Type B pancreatic cell (in vitro differentiated cells): ENCODE measurements at regions not wholly inside any gene's neighbourhood (a gene's known extent, or its start where the extent isn't known, plus 50 kb on each side); places are given as distances from the start of the nearest gene placed in this dataset.
"Not testable (repeated sequence)": the region's sequence is repeated elsewhere in the genome, so short reads cannot be mapped to it uniquely, and the experiment has no call there.

ENCODE experiments used
- DNase-seq: peaks from one replicate; pipeline ENCODE4 v3.0.0; 2021; ENCODE audit warnings: mixed read lengths; ENCODE audit not compliant: unreplicated experiment; ENCODE audit errors: extremely low spot score
- H3K27ac Mint-ChIP-seq: 2 replicates; pipeline ENCODE4 v1.8.0; 2021; ENCODE audit warnings: mild to moderate bottlenecking, mixed read lengths
- H3K27me3 Mint-ChIP-seq: 2 replicates; pipeline ENCODE4 v1.8.0; 2021; ENCODE audit warnings: mixed read lengths
- H3K36me3 Mint-ChIP-seq: 2 replicates; pipeline ENCODE4 v1.8.0; 2021; ENCODE audit warnings: mixed read lengths
- H3K4me1 Mint-ChIP-seq: one replicate; pipeline ENCODE4 v1.8.0; 2021; ENCODE audit warnings: mixed read lengths; ENCODE audit not compliant: unreplicated experiment
- H3K4me3 Mint-ChIP-seq: 2 replicates; pipeline ENCODE4 v1.8.0; 2021; ENCODE audit warnings: mild to moderate bottlenecking, mixed read lengths
- H3K9me3 Mint-ChIP-seq: 2 replicates; pipeline ENCODE4 v1.8.0; 2021; ENCODE audit warnings: mixed read lengths
- CTCF ChIP-seq: fragments of 200-600 bp; sonication (generic); conservative IDR thresholded peaks from 2 replicates; pipeline ENCODE4 v1.5.0; 2021; ENCODE audit warnings: antibody characterized with exemption, mild to moderate bottlenecking

- Mint-ChIP-seq H3K36me3 (no peaks in the 10 kb centered on the region), H3K4me1 (no peaks in the 10 kb centered on the region), H3K9me3 (no peaks in the 10 kb centered on the region), H3K27me3 (peaks cover 45% of the 10 kb centered on the region), H3K4me3 (no peak overlapping the region), H3K27ac (no peak overlapping the region)
- DNase-seq: no peak
- no peak for TF ChIP-seq CTCF
Observed at GRCh38 chr7:131935180-131935579, 378.8 kb upstream of the PODXL start.

- Mint-ChIP-seq H3K9me3 (no peaks in the 10 kb centered on the region), H3K4me1 (no peaks in the 10 kb centered on the region), H3K27ac (no peak overlapping the region), H3K4me3 (no peak overlapping the region), H3K36me3 (no peaks in the 10 kb centered on the region), H3K27me3 (peaks cover 44% of the 10 kb centered on the region)
- no peak for TF ChIP-seq CTCF
- no peak for DNase-seq
Observed at GRCh38 chr7:131934452-131934851, 378.0 kb upstream of the PODXL start.

GRCh38 chr7:131933751-131934289 lies 377.4 kb upstream of the PODXL start:
- DNase-seq: no peak
- no peak overlapping the region for H3K27ac Mint-ChIP-seq
- peaks cover 46% of the 10 kb centered on the region for H3K27me3 Mint-ChIP-seq
- no peaks in the 10 kb centered on the region for H3K9me3 Mint-ChIP-seq
- H3K4me1 Mint-ChIP-seq: no peaks in the 10 kb centered on the region
- no peak overlapping the region for H3K4me3 Mint-ChIP-seq
- TF ChIP-seq CTCF: no peak
- H3K36me3 Mint-ChIP-seq: no peaks in the 10 kb centered on the region

GRCh38 chr7:131933219-131933618 lies 376.8 kb upstream of the PODXL start:
- H3K4me3 Mint-ChIP-seq, H3K36me3 Mint-ChIP-seq, H3K27ac Mint-ChIP-seq, H3K4me1 Mint-ChIP-seq, DNase-seq, H3K9me3 Mint-ChIP-seq: not testable (repeated sequence)
- H3K27me3 Mint-ChIP-seq: peaks cover 49% of the 10 kb centered on the region

- DNase-seq: no peak
- H3K4me3 Mint-ChIP-seq: no peak overlapping the region
- no peak overlapping the region for H3K27ac Mint-ChIP-seq
- no peaks in the 10 kb centered on the region for H3K36me3 Mint-ChIP-seq
- no peaks in the 10 kb centered on the region for H3K9me3 Mint-ChIP-seq
- peaks cover 53% of the 10 kb centered on the region for H3K27me3 Mint-ChIP-seq
- H3K4me1 Mint-ChIP-seq: no peaks in the 10 kb centered on the region
- TF ChIP-seq CTCF: no peak
Observed at GRCh38 chr7:131932271-131932670, 375.8 kb upstream of the PODXL start.

- H3K4me3 Mint-ChIP-seq: no peak overlapping the region
- no peaks in the 10 kb centered on the region for H3K36me3 Mint-ChIP-seq
- H3K9me3 Mint-ChIP-seq: no peaks in the 10 kb centered on the region
- no peak for TF ChIP-seq CTCF
- no peak overlapping the region for H3K27ac Mint-ChIP-seq
- DNase-seq: no peak
- H3K4me1 Mint-ChIP-seq: no peaks in the 10 kb centered on the region
- H3K27me3 Mint-ChIP-seq: peaks cover 54% of the 10 kb centered on the region
Observed at GRCh38 chr7:131931370-131931769, 374.9 kb upstream of the PODXL start.
